T-helper 17 cell (primary cell): ENCODE measurements at regions not wholly inside any gene's neighbourhood (a gene's known extent, or its start where the extent isn't known, plus 50 kb on each side); places are given as distances from the start of the nearest gene placed in this dataset.
"Not testable (repeated sequence)": the region's sequence is repeated elsewhere in the genome, so short reads cannot be mapped to it uniquely, and the experiment has no call there.

ENCODE experiments used
- ATAC-seq: fragments of 150-1000 bp; cut with Tn5 transposase; 2 replicates; pipeline ENCODE4 v1.10.0; 2021; ENCODE audit warnings: mild to moderate bottlenecking, moderate library complexity
- DNase-seq, 3 donors: peaks; one replicate each; pipeline versions ENCODE4 v3.0.0 to v3.0.0-alpha.2; 2020 to 2021
- H3K9me3 ChIP-seq: one replicate; pipeline ENCODE4 v1.7.0; 2013; ENCODE audit warnings: low read length, mild to moderate bottlenecking; ENCODE audit not compliant: control insufficient read depth, poor library complexity, severe bottlenecking
- H3K27ac Mint-ChIP-seq: one replicate; pipeline ENCODE4 v1.8.0; 2022; ENCODE audit warnings: mild to moderate bottlenecking, moderate library complexity, mixed read lengths
- H3K27me3 Mint-ChIP-seq: one replicate; pipeline ENCODE4 v1.8.0; 2022; ENCODE audit warnings: mixed read lengths
- H3K36me3 Mint-ChIP-seq: one replicate; pipeline ENCODE4 v1.8.0; 2022; ENCODE audit warnings: low read depth, mixed read lengths
- H3K4me1 Mint-ChIP-seq: one replicate; pipeline ENCODE4 v1.8.0; 2022; ENCODE audit warnings: mild to moderate bottlenecking, mixed read lengths
- H3K4me3 Mint-ChIP-seq: one replicate; pipeline ENCODE4 v1.8.0; 2022; ENCODE audit warnings: mild to moderate bottlenecking, moderate library complexity, mixed read lengths

DNA sequence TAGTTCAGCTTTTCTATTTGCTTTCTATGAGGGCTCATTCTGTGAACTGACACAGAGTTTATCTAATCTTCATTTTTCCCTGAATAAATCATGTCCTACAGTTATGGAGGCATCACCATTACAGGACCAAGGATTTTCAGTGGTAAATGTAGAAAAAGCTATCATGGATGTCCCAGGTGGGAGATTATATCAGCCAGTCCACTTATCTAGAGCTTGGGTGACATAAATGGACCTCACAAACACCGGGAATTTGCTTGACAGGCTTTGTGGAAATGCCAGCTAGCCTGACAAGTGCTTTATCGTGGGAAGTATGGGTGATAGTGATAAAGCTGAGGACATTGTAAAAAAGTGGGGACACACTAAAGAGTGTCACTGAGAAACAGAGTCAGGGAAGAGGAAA is 1015.2 kb upstream of the SLIT2 start:
- H3K4me1 Mint-ChIP-seq = no peaks in the 10 kb centered on the region
- no peak overlapping the region for H3K27ac Mint-ChIP-seq
- no peaks in the 10 kb centered on the region for H3K36me3 Mint-ChIP-seq
- no peak for DNase-seq
- H3K27me3 Mint-ChIP-seq = no peaks in the 10 kb centered on the region
- H3K9me3 ChIP-seq = no peaks in the 10 kb centered on the region
- no peak overlapping the region for H3K4me3 Mint-ChIP-seq
- ATAC-seq = no peak

DNA sequence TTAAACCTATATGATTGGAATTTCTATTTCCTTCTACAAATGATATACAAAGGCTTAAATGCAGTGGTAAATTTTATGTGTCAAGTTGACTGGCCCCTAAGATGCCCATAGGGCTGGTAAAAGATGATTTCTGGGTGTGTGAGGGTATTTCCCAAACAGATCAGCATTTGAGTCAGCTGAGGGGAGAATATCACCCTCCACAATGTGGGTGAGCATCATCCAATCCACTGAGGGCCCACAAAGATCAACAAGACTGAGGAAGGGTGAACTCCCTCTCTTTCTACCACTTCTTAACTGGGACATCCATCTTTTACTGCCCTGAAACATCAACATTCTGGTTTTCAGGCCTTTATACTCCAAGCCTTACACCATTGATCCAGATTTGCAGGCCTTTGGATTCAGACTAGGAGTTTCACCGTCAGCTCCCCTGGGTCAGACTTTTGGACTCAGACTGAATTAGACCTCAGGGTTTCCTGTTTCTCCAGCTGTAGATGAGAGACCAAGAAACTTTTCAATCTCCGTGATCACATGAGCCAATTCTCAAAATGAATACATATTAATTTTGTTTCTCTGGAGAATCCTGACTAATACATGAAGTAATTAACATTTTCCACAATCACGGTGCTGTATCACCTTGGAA is 1020.7 kb upstream of the SLIT2 start:
- Mint-ChIP-seq H3K36me3 (no peaks in the 10 kb centered on the region), H3K27me3 (no peaks in the 10 kb centered on the region)

DNA sequence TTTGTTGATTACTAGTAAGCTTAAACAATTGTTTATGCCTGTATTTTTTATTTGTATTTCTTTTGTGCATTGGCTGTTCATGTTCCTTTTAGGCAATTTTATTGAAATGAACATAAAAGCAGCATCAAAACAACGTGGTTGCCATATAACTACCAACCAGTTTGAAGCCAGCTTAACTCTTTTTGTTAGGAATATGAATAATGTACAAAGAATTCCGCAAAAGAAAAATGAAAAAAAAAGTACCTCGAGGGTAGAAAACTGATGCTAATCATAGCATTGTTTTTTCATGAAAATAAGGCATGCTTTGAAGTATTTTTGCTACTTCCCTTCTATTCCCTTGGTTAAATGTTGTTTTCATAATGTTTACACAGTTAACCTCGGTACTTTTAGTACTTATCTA is 1024.0 kb upstream of the SLIT2 start:
- Mint-ChIP-seq H3K27ac (no peak overlapping the region), H3K4me3 (no peak overlapping the region), H3K36me3 (no peaks in the 10 kb centered on the region), H3K4me1 (no peaks in the 10 kb centered on the region), H3K27me3 (no peaks in the 10 kb centered on the region)
- no peaks in the 10 kb centered on the region for H3K9me3 ChIP-seq
- no peak for ATAC-seq
- no peak for DNase-seq

More for the DNA sequence above, 1020.7 kb upstream of the SLIT2 start:
- no peaks in the 10 kb centered on the region for H3K9me3 ChIP-seq
- DNase-seq (no peak), ATAC-seq (no peak)
- Mint-ChIP-seq H3K4me3 (no peak overlapping the region), H3K27ac (no peak overlapping the region), H3K4me1 (no peaks in the 10 kb centered on the region)

DNA sequence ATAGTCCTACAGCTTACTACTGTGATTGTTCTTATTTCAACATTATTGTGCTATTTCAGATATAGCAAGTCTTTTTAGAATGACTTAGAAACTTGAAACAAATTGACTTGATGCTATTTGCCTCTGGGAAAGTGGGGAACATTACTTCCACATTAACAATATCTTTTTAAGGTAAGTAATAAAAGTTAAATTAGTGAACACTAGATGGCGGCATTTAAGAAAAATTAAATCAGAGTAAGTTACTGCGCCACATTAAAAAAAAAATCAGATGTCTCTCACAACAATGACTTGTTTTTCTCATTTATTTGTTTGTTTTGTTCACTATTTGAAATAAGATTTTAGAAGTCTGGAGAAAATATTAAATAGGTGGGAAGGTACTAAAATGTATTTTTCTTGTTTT is 1026.9 kb upstream of the SLIT2 start:
- ATAC-seq = no peak
- no peaks in the 10 kb centered on the region for H3K9me3 ChIP-seq
- no peak overlapping the region for H3K27ac Mint-ChIP-seq
- H3K4me3 Mint-ChIP-seq = no peak overlapping the region
- H3K4me1 Mint-ChIP-seq = no peaks in the 10 kb centered on the region
- H3K27me3 Mint-ChIP-seq = no peaks in the 10 kb centered on the region
- no peak for DNase-seq
- H3K36me3 Mint-ChIP-seq = no peaks in the 10 kb centered on the region

DNA sequence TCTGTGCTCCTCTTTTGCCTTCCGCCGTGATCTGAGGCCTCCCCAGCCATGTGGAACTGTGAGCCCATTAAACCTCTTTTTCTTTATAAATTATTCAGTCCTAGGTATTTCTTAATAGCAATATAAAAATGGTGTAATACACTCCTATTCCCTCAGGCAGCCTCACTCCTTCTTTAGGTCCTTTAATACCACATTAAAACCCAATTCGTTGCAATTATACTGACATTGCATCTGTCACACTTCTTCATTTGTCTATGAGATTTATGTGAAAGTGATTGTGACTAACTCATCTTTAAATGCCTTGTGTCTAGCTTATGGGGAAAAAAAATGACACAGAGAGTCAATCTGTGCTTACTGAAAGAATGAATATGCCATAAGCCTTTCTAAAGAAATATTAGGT is 1035.2 kb upstream of the SLIT2 start:
- DNase-seq = no peak
- Mint-ChIP-seq H3K27ac (no peak overlapping the region), H3K4me3 (no peak overlapping the region), H3K36me3 (no peaks in the 10 kb centered on the region), H3K4me1 (no peaks in the 10 kb centered on the region), H3K27me3 (no peaks in the 10 kb centered on the region)
- H3K9me3 ChIP-seq = no peaks in the 10 kb centered on the region
- ATAC-seq = no peak

DNA sequence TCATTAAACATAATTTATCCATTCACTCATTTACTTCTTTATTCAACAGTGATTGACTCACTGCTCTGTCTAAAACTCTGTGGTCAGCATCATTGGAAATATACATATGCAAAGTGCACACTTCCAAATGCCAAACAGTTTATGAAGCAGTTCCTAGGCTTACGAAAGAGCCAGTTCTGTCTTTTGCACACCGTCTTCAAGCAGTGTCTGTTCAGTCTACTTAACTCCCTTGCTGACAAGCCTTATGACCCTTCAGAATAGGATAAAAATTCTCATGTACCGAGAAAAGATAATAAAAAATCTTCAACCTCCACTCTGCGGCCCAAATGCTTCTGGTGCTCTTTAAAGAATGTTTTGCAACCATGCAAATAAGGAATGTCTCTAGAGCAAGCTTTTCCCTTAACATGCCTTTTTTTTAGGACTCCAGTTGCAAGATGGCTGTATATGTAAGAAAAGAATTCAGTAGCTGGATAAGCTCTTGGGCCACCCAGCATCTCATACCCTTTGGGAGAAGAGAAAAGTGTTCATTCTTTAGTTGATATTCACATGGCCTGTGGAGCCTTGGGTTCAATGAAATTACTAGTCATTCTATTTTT is 1037.0 kb upstream of the SLIT2 start:
- H3K9me3 ChIP-seq = no peaks in the 10 kb centered on the region
- no peaks in the 10 kb centered on the region for H3K36me3 Mint-ChIP-seq
- ATAC-seq (no peak), DNase-seq (no peak)
- H3K27ac Mint-ChIP-seq = no peak overlapping the region
- no peak overlapping the region for H3K4me3 Mint-ChIP-seq
- no peaks in the 10 kb centered on the region for H3K4me1 Mint-ChIP-seq
- H3K27me3 Mint-ChIP-seq = no peaks in the 10 kb centered on the region

DNA sequence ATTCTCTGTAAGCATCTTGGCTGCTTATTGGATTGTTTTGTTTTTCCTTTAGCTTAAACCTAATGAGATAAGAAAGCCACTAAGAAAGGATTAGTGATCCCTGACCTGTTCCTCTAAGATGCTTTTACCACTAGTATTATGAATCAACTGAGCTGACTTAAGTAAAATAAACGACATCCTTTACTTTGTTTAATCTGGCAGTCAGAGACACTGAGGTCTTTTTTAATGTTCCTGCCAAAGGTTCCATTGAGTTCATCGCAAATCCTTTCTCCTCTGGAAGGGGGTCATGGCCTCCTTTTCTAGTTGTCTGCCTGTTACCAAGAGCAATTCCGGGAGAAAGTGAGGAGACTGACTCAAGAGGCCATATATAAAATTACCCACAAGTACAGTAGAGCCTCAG is 1038.3 kb upstream of the SLIT2 start:
- Mint-ChIP-seq H3K27ac (no peak overlapping the region), H3K4me1 (no peaks in the 10 kb centered on the region), H3K4me3 (no peak overlapping the region), H3K36me3 (no peaks in the 10 kb centered on the region), H3K27me3 (no peaks in the 10 kb centered on the region)
- DNase-seq (no peak), ATAC-seq (no peak)
- no peaks in the 10 kb centered on the region for H3K9me3 ChIP-seq

DNA sequence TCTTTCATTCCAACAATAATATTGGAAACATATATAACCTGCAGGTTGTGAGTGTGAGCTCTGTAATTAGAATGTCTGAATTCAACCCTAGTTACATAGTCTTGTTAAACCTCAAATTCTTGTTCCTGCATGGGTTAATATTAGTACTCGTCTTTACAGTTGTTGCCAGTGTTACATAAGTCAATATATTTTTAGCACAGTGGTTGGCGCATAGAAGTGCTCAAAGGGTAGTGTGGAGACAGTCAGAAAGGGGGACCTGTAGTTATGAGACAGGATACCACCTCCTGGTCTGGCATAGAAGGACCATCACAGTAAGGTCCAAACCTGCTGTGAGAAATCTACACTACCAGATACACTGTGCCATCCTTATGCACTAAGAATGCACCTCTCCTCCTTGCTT is 1045.9 kb upstream of the SLIT2 start:
- Mint-ChIP-seq H3K4me1 (no peaks in the 10 kb centered on the region), H3K4me3 (no peak overlapping the region), H3K27ac (no peak overlapping the region), H3K27me3 (no peaks in the 10 kb centered on the region), H3K36me3 (no peaks in the 10 kb centered on the region)
- DNase-seq = no peak
- ATAC-seq = no peak
- no peaks in the 10 kb centered on the region for H3K9me3 ChIP-seq

DNA sequence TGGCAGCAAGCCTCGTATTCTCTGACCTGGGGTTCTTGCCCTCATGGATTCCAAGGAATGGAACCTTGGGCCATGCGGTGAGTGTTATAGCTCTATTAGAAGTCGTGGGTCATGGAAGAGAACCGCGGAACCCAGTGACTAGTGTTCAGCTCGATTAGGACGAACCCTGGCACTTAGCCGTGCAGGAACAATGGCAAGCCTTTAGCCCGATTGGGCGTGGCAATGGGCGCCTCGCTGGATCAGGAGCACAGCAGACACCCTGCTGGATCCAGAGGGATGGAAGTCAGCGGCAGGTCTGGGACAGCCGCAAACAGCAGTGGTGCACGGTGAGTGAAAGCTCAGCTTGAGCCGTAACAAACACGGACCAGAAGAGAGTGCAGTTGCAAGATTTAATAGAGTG is 1053.9 kb upstream of the SLIT2 start:
- not testable (repeated sequence) for H3K9me3 ChIP-seq, H3K4me1 Mint-ChIP-seq, DNase-seq, H3K4me3 Mint-ChIP-seq, H3K27me3 Mint-ChIP-seq, H3K36me3 Mint-ChIP-seq, H3K27ac Mint-ChIP-seq, ATAC-seq

DNA sequence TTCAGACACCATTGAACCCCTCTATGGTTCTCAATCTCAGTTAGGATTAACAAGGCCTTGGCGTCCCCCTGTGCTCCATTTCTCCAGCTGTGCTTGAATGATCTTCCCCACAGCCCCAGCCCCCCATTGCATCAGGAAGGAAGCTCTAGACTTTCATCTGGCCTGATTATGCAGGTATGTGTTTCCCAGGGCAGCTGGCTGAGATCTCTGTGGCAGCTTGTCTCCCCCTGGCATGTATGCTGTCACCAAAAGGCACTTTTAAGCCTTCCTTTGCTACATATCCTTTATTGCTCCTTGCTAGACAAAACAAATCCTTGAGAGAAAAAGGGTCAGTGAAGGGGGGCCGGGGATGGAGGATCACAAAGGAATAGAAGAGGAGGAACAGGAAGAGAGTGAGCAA is 1056.0 kb upstream of the SLIT2 start:
- H3K27me3 Mint-ChIP-seq = no peaks in the 10 kb centered on the region
- DNase-seq (no peak), ATAC-seq (no peak)
- no peak overlapping the region for H3K27ac Mint-ChIP-seq
- H3K9me3 ChIP-seq = no peaks in the 10 kb centered on the region
- H3K4me3 Mint-ChIP-seq = no peak overlapping the region
- no peaks in the 10 kb centered on the region for H3K36me3 Mint-ChIP-seq
- H3K4me1 Mint-ChIP-seq = no peaks in the 10 kb centered on the region

DNA sequence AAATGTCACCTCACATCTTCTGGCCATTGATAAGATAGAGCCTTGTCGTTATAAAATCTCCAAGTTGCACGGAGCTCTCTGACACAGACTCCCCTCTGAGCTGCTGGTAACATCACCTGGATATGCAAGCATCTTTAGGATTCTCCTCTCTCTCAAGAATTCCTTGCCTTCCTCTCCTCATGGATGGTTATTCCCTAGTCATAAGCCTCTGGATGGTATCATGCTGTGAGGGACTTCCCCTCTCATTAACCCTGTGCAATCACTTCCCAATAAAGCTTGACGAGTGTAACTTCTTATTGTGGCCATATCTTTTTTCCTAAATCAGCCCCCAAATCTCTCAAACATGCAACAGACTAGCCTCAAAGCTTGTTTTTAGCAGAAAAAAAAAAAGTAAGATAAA is 1057.0 kb upstream of the SLIT2 start:
- no peak overlapping the region for H3K4me3 Mint-ChIP-seq
- H3K27ac Mint-ChIP-seq = no peak overlapping the region
- no peak for ATAC-seq
- H3K36me3 Mint-ChIP-seq = no peaks in the 10 kb centered on the region
- H3K27me3 Mint-ChIP-seq = no peaks in the 10 kb centered on the region
- no peaks in the 10 kb centered on the region for H3K4me1 Mint-ChIP-seq
- no peak for DNase-seq
- no peaks in the 10 kb centered on the region for H3K9me3 ChIP-seq

DNA sequence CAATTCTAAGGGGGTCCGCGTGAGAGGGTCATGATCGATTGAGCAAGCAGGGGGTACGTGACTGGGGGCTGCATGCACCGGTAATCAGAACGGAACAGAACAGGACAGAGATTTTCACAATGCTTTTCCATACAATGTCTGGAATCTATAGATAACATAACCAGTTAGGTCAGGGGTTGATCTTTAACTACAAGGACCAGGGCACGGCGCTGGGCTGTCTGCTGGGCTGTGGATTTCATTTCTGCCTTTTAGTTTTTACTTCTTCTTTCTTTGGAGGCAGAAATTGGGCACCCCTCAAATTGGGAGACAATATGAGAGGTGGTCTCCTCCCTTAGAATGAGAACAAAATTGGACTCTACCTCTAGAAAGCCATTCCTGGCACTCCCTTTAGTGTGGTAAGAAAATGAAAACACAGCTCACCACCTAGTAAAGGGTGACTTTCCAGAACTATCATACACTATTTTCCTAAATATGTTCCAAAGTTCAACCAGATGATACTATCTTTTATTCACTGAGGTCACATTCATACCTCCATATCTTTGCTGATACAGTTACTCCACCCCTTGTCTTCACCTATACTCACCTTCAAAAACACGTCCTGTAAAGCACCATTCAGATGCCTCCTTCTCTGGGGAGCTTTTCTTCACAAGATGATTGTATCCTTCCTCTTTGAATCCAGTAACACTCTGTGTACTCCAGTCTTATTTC is 1058.3 kb upstream of the SLIT2 start:
- Mint-ChIP-seq H3K4me3 (no peak overlapping the region), H3K36me3 (no peaks in the 10 kb centered on the region), H3K27ac (no peak overlapping the region), H3K27me3 (no peaks in the 10 kb centered on the region), H3K4me1 (no peaks in the 10 kb centered on the region)
- no peak for DNase-seq
- no peak for ATAC-seq
- H3K9me3 ChIP-seq = no peaks in the 10 kb centered on the region

DNA sequence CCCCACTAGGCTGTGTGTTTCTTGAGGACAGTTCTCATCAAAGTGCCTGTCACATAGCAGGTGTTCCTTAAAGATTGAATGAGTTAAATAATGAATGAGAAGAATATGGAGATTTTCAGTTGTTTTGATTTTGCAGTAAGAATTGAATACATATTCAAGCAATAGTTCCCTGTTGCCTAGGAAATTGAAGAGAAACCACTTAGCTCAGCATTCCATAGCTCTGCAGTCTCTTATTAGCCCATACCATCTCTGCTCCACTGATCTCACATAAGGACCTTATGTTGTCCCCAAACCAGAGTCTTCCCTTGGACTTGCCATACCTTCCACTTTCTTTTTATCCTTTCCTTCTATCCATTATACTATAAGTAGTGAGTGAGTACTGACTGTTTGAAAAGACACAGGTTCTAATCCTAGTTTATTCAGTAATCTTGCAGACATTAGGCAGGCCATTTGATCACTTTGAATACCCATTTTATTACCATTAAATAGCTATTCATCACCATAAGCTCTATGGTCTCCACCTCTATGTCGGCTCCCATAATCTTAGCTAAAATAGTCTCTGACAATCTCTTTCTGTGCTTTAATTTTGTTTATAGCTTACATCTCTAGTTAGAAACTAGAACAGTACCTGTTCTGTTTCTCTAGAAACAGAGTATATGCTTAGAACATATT is 1059.6 kb upstream of the SLIT2 start:
- H3K27ac Mint-ChIP-seq = no peak overlapping the region
- H3K4me3 Mint-ChIP-seq = no peak overlapping the region
- H3K4me1 Mint-ChIP-seq = no peaks in the 10 kb centered on the region
- no peak for ATAC-seq
- no peak for DNase-seq
- no peaks in the 10 kb centered on the region for H3K27me3 Mint-ChIP-seq
- H3K36me3 Mint-ChIP-seq = no peaks in the 10 kb centered on the region
- no peaks in the 10 kb centered on the region for H3K9me3 ChIP-seq
